Stomach (tissue), 8 donors: ENCODE measurements at regions not wholly inside any gene's neighbourhood (a gene's known extent, or its start where the extent isn't known, plus 50 kb on each side); places are given as distances from the start of the nearest gene placed in this dataset.

ENCODE experiments used
- DNase-seq, 2 donors: peaks; one replicate each; pipeline versions ENCODE4 v3.0.0 to v3.0.0-alpha.2; 2013 to 2019
- H3K27ac ChIP-seq, 5 donors: fragments of 200-600 bp in 4 of 5; sonication (generic) in 4 of 5; one replicate each; pipeline ENCODE4 v1.5.1; 2013 to 2019; ENCODE audit warnings: mild to moderate bottlenecking in 1 of 5, moderate library complexity in 1 of 5
- H3K27me3 ChIP-seq, 3 donors: fragments of 200-600 bp; sonication (generic); one replicate each; pipeline ENCODE4 v1.5.1; 2017 to 2019; ENCODE audit warnings: mixed run types in 1 of 3
- H3K36me3 ChIP-seq, 4 donors: fragments of 200-600 bp; sonication (generic); 1 replicate in 3 of 4; 2 replicates in 1 of 4; pipeline ENCODE4 v1.5.1; 2016 to 2019
- H3K4me1 ChIP-seq, 4 donors: fragments of 200-600 bp; sonication (generic); one replicate each; pipeline ENCODE4 v1.5.1; 2016 to 2019
- H3K4me3 ChIP-seq, 4 donors: fragments of 200-600 bp; sonication (generic) in 3 of 4; one replicate each; pipeline ENCODE4 v1.5.1; 2016 to 2019; ENCODE audit warnings: mild to moderate bottlenecking in 1 of 4
- H3K9me3 ChIP-seq, 4 donors: fragments of 200-600 bp; sonication (generic); one replicate each; pipeline ENCODE4 v1.5.1; 2016 to 2019
- EP300 ChIP-seq: sonication (generic); formaldehyde crosslinking; IDR thresholded peaks from one replicate; pipeline ENCODE4 v1.6.1; 2017; ENCODE audit warnings: antibody characterized with exemption
- POLR2A ChIP-seq, 4 donors: fragments of 450-650 bp; IDR thresholded peaks; one replicate each; pipeline ENCODE4 v1.6.1; 2016; ENCODE audit warnings: antibody characterized with exemption in 4 of 4, control low read depth in 2 of 4, mild to moderate bottlenecking in 1 of 4, moderate library complexity in 1 of 4
- POLR2AphosphoS5 ChIP-seq, 3 donors: sonication (generic); formaldehyde crosslinking; IDR thresholded peaks; one replicate each; pipeline ENCODE4 v1.6.1; 2016; ENCODE audit warnings: antibody characterized with exemption in 3 of 3
- WGBS, 5 donors: extraction: QIAGEN DNeasy Blood & Tissue Kit in 3 of 5; methylation state at CpG; one replicate each; pipeline versions ENCODE4 v1.1.5 to v1.1.7; 2013 to 2018; 5-methylcytosine and 5-hydroxymethylcytosine counted together
- intact Hi-C: fragments of 100-400 bp; cut with DNase I; formaldehyde crosslinking; loops from one replicate; pipeline ENCODE4 v1.15.1; 2023; ENCODE audit warnings: low total_unique reads
- TF ChIP-seq, protein P1 (sequence below), 7 experiments: fragments of 450-650 bp in 4 of 7; fragments of 200-600 bp in 3 of 7; sonication (generic) in 3 of 7; IDR thresholded peaks; one replicate each; pipeline ENCODE4 v1.5.1; 2016 to 2019; ENCODE audit warnings: antibody characterized with exemption in 7 of 7, control low read depth in 2 of 7, mild to moderate bottlenecking in 1 of 7
- donor health status: healthy with polysubstance abuse.
- donor health status: Bipolar disorder and iron deficiency.
- donor health status: healthy.

DNA sequence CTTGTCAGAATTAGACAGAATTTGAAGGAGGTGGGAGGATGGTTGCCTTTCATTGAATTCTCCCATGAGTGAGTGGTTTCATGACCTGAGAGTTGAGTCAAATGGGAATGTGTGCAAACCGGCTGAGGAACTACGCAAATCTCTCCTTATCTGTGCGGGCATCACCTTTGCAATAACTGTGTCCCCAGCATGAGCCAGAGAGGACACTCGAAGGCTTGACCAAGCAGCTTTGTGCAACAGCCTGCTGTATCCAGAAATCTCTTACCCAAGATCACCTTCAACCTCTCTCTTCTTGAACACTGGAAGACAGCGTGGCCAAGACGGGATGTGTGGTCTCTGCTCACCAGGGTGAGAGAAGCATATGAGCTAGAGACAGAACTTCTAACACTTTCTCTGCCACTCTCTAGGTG, 93.8 kb upstream of the IKZF1 start:
- WGBS, 5 donors, result 61 to 80% (median 73%) methylated on average over 6 of the region's 6 CpGs
- Histone ChIP-seq H3K36me3 (no peaks in the 10 kb centered on the region), H3K27me3 (peaks cover 0 to 21% (median 0%) of the 10 kb centered on the region in 3 donors), H3K4me3 (no peak overlapping the region), H3K27ac (no peak overlapping the region), H3K4me1 (peaks cover 0 to 20% (median under 1%) of the 10 kb centered on the region in 4 donors), H3K9me3 (no peaks in the 10 kb centered on the region)
- intact Hi-C loops, result no loop called here
- TF ChIP-seq, protein P1, sequence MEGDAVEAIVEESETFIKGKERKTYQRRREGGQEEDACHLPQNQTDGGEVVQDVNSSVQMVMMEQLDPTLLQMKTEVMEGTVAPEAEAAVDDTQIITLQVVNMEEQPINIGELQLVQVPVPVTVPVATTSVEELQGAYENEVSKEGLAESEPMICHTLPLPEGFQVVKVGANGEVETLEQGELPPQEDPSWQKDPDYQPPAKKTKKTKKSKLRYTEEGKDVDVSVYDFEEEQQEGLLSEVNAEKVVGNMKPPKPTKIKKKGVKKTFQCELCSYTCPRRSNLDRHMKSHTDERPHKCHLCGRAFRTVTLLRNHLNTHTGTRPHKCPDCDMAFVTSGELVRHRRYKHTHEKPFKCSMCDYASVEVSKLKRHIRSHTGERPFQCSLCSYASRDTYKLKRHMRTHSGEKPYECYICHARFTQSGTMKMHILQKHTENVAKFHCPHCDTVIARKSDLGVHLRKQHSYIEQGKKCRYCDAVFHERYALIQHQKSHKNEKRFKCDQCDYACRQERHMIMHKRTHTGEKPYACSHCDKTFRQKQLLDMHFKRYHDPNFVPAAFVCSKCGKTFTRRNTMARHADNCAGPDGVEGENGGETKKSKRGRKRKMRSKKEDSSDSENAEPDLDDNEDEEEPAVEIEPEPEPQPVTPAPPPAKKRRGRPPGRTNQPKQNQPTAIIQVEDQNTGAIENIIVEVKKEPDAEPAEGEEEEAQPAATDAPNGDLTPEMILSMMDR (IDR thresholded peaks at IDR 0.05), result no peak
- TF ChIP-seq POLR2A (IDR thresholded peaks at IDR 0.05) (no peak), POLR2AphosphoS5 (IDR thresholded peaks at IDR 0.05) (no peak), EP300 (no peak)
- no peak for DNase-seq

DNA sequence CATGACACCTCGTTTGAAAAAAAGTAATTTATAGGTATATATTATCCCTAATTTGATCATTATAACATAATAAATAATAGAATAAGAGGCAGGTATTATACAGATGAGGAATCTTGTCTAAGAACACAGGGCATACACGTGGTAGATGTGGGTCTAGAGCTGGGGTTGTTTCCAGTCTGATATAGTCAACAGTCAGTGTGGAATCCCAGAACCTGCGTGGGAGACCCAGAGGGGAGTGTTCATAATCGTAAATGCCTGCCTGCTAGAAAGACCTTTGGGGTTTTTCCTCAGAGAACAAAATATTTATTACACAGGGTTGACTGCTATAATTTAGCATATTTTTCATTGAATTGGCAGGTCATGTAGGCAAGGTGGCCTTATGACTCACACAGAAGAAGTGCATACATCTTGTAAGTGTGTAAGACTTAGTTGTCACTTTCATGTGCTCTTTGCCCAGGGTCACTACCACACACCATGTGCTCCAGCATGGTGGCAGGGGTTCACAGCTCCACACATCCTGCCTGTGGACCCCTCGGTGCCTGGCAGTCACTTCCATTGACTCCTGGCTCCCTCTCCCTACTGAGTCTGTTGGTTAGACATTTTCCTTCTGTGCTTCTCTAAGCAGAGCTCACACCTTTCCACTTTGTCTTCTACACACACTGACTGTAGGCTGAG, 94.9 kb upstream of the IKZF1 start:
- intact Hi-C loops, result loop anchor here (10.0 kb wide), 1 partner anchor 205 kb away; no protein-coding TSS in a partner anchor
- Histone ChIP-seq H3K4me1 (peaks cover 0 to 25% (median 2%) of the 10 kb centered on the region in 4 donors), H3K27ac (no peak overlapping the region), H3K9me3 (no peaks in the 10 kb centered on the region), H3K36me3 (no peaks in the 10 kb centered on the region), H3K4me3 (no peak overlapping the region), H3K27me3 (peaks cover 0 to 21% (median 0%) of the 10 kb centered on the region in 3 donors)
- no peak for DNase-seq
- no peak for TF ChIP-seq EP300
- TF ChIP-seq POLR2A (IDR thresholded peaks at IDR 0.05), result no peak
- TF ChIP-seq, protein P1 (IDR thresholded peaks at IDR 0.05), result no peak
- TF ChIP-seq POLR2AphosphoS5 (IDR thresholded peaks at IDR 0.05), result no peak
- 51 to 66% (median 61%) methylated on average over 4 to 5 of the region's 5 CpGs for whole genome bisulfite sequencing, 5 donors

DNA sequence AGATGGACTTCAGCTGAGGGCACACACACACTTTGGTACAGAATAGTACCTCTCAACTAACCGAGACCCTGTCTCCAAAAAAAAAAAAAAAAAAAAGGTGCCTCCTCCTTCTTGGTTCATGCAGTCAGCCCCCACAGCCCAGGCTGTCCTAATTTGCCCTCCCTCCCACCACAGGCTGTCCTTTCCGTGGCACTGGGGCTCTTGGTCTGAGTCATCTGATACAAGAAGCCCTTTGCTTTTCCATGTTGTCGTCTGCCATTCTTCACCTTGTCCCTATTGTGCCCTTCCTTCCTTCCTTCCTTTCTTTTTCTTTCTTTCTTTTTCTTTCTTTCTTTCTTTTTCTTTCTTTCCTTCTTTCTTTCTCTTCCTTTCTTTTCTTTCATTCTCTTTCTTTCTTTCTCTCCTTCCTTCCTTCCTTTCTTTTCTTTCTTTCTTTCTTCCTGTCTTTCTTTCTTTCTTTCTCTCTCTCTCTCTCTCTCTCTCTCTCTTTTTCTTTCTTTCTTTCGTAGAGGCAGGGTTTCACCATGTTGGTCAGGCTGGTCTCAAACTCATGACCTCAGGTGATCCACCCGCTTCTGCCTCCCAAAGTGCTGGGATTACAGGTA, 96.0 kb upstream of the IKZF1 start:
- Histone ChIP-seq H3K4me3 (no peak overlapping the region), H3K27me3 (peaks cover 0 to 19% (median 0%) of the 10 kb centered on the region in 3 donors), H3K36me3 (no peaks in the 10 kb centered on the region), H3K27ac (no peak overlapping the region), H3K9me3 (no peaks in the 10 kb centered on the region), H3K4me1 (peaks cover 0 to 22% (median 2%) of the 10 kb centered on the region in 4 donors)
- WGBS, 5 donors, result 70 to 86% (median 80%) methylated on average over 5 of the region's 5 CpGs
- TF ChIP-seq EP300 (no peak), POLR2A (IDR thresholded peaks at IDR 0.05) (no peak), POLR2AphosphoS5 (IDR thresholded peaks at IDR 0.05) (no peak)
- TF ChIP-seq, protein P1 (IDR thresholded peaks at IDR 0.05), result no peak
- DNase-seq, result no peak
- intact Hi-C loops, result loop anchor here (10.0 kb wide), 1 partner anchor 206 kb away; no protein-coding TSS in a partner anchor

DNA sequence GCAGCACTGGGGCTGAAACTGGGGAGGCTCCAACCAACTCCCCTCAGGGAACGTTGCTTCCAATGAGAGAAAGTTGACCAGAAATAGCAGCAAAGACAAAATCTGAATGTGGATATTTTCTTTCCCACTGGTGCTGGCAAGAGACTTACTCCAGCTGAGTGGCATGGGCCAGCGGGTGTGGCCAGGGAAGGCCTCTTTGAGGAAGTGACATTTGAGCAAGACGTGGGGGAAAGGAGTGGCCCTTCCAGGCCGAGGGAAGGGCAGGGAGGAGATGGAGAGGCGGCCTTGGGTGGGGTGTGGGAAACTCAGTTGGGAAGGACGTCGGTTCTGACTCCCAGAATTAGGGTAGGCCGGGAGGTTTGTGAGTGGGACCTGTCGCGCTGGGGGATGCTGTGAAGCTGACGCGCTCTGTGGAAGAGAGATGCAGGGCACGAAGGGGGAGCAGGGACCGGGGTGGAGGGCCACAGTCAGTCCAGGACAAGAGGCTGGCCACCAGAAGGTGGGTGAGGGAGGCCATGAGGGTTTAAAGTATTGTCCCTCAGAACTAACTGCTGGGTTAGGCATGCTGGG, 96.7 kb upstream of the IKZF1 start:
- WGBS, 5 donors, result 60 to 74% (median 70%) methylated on average over 14 of the region's 14 CpGs
- intact Hi-C loops, result loop anchor here (10.0 kb wide), 1 partner anchor 207 kb away; no protein-coding TSS in a partner anchor
- DNase-seq, result no peak
- H3K36me3 ChIP-seq, result no peaks in the 10 kb centered on the region
- no peaks in the 10 kb centered on the region for H3K9me3 ChIP-seq
- no peak overlapping the region for H3K4me3 ChIP-seq
- no peak overlapping the region for H3K27ac ChIP-seq
- peaks cover 0 to 16% (median 2%) of the 10 kb centered on the region in 4 donors for H3K4me1 ChIP-seq
- TF ChIP-seq POLR2A (IDR thresholded peaks at IDR 0.05), result no peak
- TF ChIP-seq EP300, result no peak
- TF ChIP-seq, protein P1 (IDR thresholded peaks at IDR 0.05), result no peak
- TF ChIP-seq POLR2AphosphoS5 (IDR thresholded peaks at IDR 0.05), result no peak
- peaks cover 0 to 14% (median 0%) of the 10 kb centered on the region in 3 donors for H3K27me3 ChIP-seq
